Fibroblast of peridontal ligament (primary cell): ENCODE measurements at regions not wholly inside any gene's neighbourhood (a gene's known extent, or its start where the extent isn't known, plus 50 kb on each side); places are given as distances from the start of the nearest gene placed in this dataset.

Experiments
- DNase-seq: peaks from one replicate; pipeline ENCODE4 v3.0.0-alpha.2; 2010; ENCODE audit errors: extremely low read depth

GRCh38 chr18:55886886-55887285, 298.9 kb upstream of the TCF4 start:
- DNase-seq = no peak

- no peak for DNase-seq
Measured at GRCh38 chr18:55884498-55884897, 296.5 kb upstream of the TCF4 start.

GRCh38 chr18:55880617-55881016, 292.6 kb upstream of the TCF4 start:
- no peak for DNase-seq

- peak; percentile 43 for DNase-seq
Measured at GRCh38 chr18:55879331-55879730, 291.3 kb upstream of the TCF4 start.

GRCh38 chr18:55878224-55878623, 290.2 kb upstream of the TCF4 start:
- no peak for DNase-seq

- DNase-seq = no peak
Measured at GRCh38 chr18:55877321-55877720, 289.3 kb upstream of the TCF4 start.

GRCh38 chr18:55876254-55876653, 288.3 kb upstream of the TCF4 start:
- no peak for DNase-seq

GRCh38 chr18:55875371-55875901, 287.4 kb upstream of the TCF4 start:
- DNase-seq = no peak

- peak; percentile 32 for DNase-seq
Measured at GRCh38 chr18:55869556-55870501, 281.8 kb upstream of the TCF4 start.

- peak; percentile 42 for DNase-seq
Measured at GRCh38 chr18:55868909-55869308, 280.9 kb upstream of the TCF4 start.

GRCh38 chr18:55866886-55867285, 278.9 kb upstream of the TCF4 start:
- DNase-seq = no peak

- no peak for DNase-seq
Measured at GRCh38 chr18:55866006-55866405, 278.0 kb upstream of the TCF4 start.

- no peak for DNase-seq
Measured at GRCh38 chr18:55864281-55864680, 276.3 kb upstream of the TCF4 start.

GRCh38 chr18:55863876-55864275, 275.9 kb upstream of the TCF4 start:
- DNase-seq = peak; percentile 33

- no peak for DNase-seq
Measured at GRCh38 chr18:55863391-55863706, 275.4 kb upstream of the TCF4 start.

GRCh38 chr18:55862693-55863390, 274.9 kb upstream of the TCF4 start:
- no peak for DNase-seq

GRCh38 chr18:55861266-55861665, 273.3 kb upstream of the TCF4 start:
- peak; percentile 65 for DNase-seq

GRCh38 chr18:55858661-55859515, 270.9 kb upstream of the TCF4 start:
- DNase-seq = peak; percentile 93

GRCh38 chr18:55857956-55858355, 270.0 kb upstream of the TCF4 start:
- DNase-seq = no peak

GRCh38 chr18:55857409-55857808, 269.4 kb upstream of the TCF4 start:
- DNase-seq = no peak

- DNase-seq = no peak
Measured at GRCh38 chr18:55856679-55857078, 268.7 kb upstream of the TCF4 start.

GRCh38 chr18:55856229-55856628, 268.2 kb upstream of the TCF4 start:
- DNase-seq = peak; percentile 75
